Ovary (tissue), 7 donors: ENCODE measurements at regions not wholly inside any gene's neighbourhood (a gene's known extent, or its start where the extent isn't known, plus 50 kb on each side); places are given as distances from the start of the nearest gene placed in this dataset.

Experiments
- DNase-seq, 5 donors: peaks; one replicate each; pipeline ENCODE4 v3.0.0-alpha.2; 2019 to 2020
- H3K27ac ChIP-seq, 2 donors: fragments of 200-600 bp; one replicate each; pipeline versions ENCODE4 v1.5.1 to v1.8.0; 2019 to 2022
- H3K27me3 ChIP-seq: fragments of 200-600 bp; one replicate; pipeline ENCODE4 v1.8.0; 2022
- H3K36me3 ChIP-seq: fragments of 200-600 bp; sonication (generic); one replicate; pipeline ENCODE4 v1.5.1; 2019
- H3K4me1 ChIP-seq: one replicate; pipeline ENCODE4 v1.8.1; 2013; ENCODE audit warnings: mild to moderate bottlenecking, moderate library complexity; ENCODE audit not compliant: insufficient read depth
- H3K4me3 ChIP-seq: fragments of 200-600 bp; sonication (generic); one replicate; pipeline ENCODE4 v1.5.1; 2017
- H3K9me3 ChIP-seq, 2 donors: fragments of 200-600 bp in 1 of 2; sonication (generic) in 1 of 2; one replicate each; pipeline versions ENCODE4 v1.5.1 to v1.8.1; 2013 to 2019; ENCODE audit warnings: mild to moderate bottlenecking in 1 of 2, moderate library complexity in 1 of 2
- CTCF ChIP-seq, 3 donors: fragments of 450-650 bp in 2 of 3; fragments of 200-600 bp in 1 of 3; IDR thresholded peaks; one replicate each; pipeline versions ENCODE4 v1.5.1 to v1.8.0; 2016 to 2022; ENCODE audit warnings: antibody characterized with exemption in 3 of 3, mild to moderate bottlenecking in 1 of 3
- EP300 ChIP-seq: sonication (generic); formaldehyde crosslinking; IDR thresholded peaks from one replicate; pipeline ENCODE4 v1.6.1; 2017; ENCODE audit warnings: antibody characterized with exemption
- POLR2A ChIP-seq: fragments of 450-650 bp; IDR thresholded peaks from one replicate; pipeline ENCODE4 v1.6.1; 2017; ENCODE audit warnings: antibody characterized with exemption, mild to moderate bottlenecking, moderate library complexity
- WGBS, 3 donors: extraction: QIAGEN DNeasy Blood & Tissue Kit in 1 of 3; methylation state at CpG; one replicate each; pipeline versions ENCODE4 v1.1.5 to v1.1.7; 2013 to 2017; 5-methylcytosine and 5-hydroxymethylcytosine counted together
- intact Hi-C, 4 donors: fragments of 100-400 bp; cut with DNase I; formaldehyde crosslinking; loops; one replicate each; pipeline versions ENCODE4 v1.11.0 to v1.15.1; 2022 to 2023
- donor health status: DM: no; HTN: no; CAD: no; lungs with moderate emphysema.
- donor health status: DM: no; HTN: no; CAD: no.
- donor health status: Bipolar disorder and iron deficiency.
- donor health status: DM: no; HTN: no; CAD: no.
- donor health status: DM: yes; HTN: yes; CAD: no.

- Histone ChIP-seq H3K36me3 (no peaks in the 10 kb centered on the region), H3K27me3 (no peaks in the 10 kb centered on the region), H3K4me1 (no peaks in the 10 kb centered on the region), H3K9me3 (no peaks in the 10 kb centered on the region), H3K27ac (no peak overlapping the region), H3K4me3 (no peak overlapping the region)
- no peak for DNase-seq
- intact Hi-C loops, result no loop called here
- no peak for TF ChIP-seq CTCF (IDR thresholded peaks at IDR 0.05)
- TF ChIP-seq POLR2A, result no peak
- WGBS, 3 donors, result 94 to 100% (median 97%) methylated on average over 2 of the region's 2 CpGs
These were observed 168.6 kb upstream of the NEBL start for GRCh38 chr10:21065621-21066248.

DNA sequence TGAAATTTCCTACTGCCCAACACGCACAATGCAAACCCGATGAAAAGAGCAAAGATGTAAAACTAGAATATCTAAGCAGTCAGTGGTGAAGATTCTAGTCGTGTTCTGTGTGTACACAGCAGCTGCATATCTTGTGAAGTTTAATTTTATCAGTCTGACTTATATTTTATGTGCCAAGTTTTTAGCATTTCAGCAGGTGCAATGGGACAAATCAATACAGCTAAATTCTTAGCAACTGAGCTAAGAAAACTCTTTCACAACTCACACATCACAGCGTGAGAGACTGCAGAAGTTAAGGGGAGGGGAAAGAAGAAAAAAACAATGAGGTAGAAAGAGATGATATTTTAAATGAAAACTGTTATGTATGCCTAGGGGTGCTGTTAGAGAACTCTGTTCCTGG is 164.9 kb upstream of the NEBL start:
- no peak overlapping the region for H3K27ac ChIP-seq
- no peaks in the 10 kb centered on the region for H3K36me3 ChIP-seq
- H3K9me3 ChIP-seq, result no peaks in the 10 kb centered on the region
- intact Hi-C loops, result no loop called here
- no peak for DNase-seq
- 71 to 75% (median 72%) methylated on average over 4 of the region's 4 CpGs for WGBS, 3 donors
- H3K4me1 ChIP-seq, result no peaks in the 10 kb centered on the region
- H3K27me3 ChIP-seq, result no peaks in the 10 kb centered on the region
- TF ChIP-seq EP300, result no peak
- no peak for TF ChIP-seq CTCF (IDR thresholded peaks at IDR 0.05)
- TF ChIP-seq POLR2A, result no peak
- no peak overlapping the region for H3K4me3 ChIP-seq

- Histone ChIP-seq H3K27me3 (no peaks in the 10 kb centered on the region), H3K4me3 (no peak overlapping the region), H3K27ac (no peak overlapping the region), H3K36me3 (no peaks in the 10 kb centered on the region), H3K4me1 (no peaks in the 10 kb centered on the region), H3K9me3 (no peaks in the 10 kb centered on the region)
- no peak for DNase-seq
- WGBS, 3 donors, result 96 to 97% (median 97%) methylated on average over 2 of the region's 2 CpGs
- intact Hi-C loops, result no loop called here
- TF ChIP-seq POLR2A (no peak), CTCF (IDR thresholded peaks at IDR 0.05) (no peak), EP300 (no peak)
These were observed 164.1 kb upstream of the NEBL start for GRCh38 chr10:21061184-21061583.

DNA sequence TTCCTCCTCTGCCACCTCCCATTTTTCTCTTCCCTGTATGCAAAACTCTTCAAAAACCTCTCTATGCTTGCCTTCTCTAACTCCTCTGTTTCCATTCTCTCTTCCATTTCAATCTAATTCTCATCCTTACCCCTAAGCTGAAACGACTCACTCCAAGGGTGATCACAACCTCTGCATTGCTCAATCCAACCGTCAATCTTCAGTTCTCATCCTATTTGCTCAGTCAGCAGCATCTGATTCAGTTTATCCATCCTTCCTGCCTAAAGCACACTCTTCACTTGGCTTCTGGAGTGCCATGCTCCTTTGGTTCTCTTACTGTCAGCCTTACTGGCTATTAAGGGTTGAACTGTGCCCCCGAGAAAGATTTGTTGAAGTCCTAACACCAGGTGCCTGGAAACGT is 163.5 kb upstream of the NEBL start:
- Histone ChIP-seq H3K27me3 (no peaks in the 10 kb centered on the region), H3K4me1 (no peaks in the 10 kb centered on the region), H3K36me3 (no peaks in the 10 kb centered on the region), H3K9me3 (no peaks in the 10 kb centered on the region), H3K27ac (no peak overlapping the region), H3K4me3 (no peak overlapping the region)
- no peak for DNase-seq
- WGBS, 3 donors, result 82 to 86% (median 84%) methylated on average over 4 of the region's 4 CpGs
- TF ChIP-seq CTCF (IDR thresholded peaks at IDR 0.05) (no peak), POLR2A (no peak), EP300 (no peak)
- intact Hi-C loops, result no loop called here
